WTC11 (cell line): ENCODE measurements at regions not wholly inside any gene's neighbourhood (a gene's known extent, or its start where the extent isn't known, plus 50 kb on each side); places are given as distances from the start of the nearest gene placed in this dataset.

ENCODE experiments used
- ATAC-seq: fragments of 200-7000 bp; cut with Tn5 transposase; 2 replicates; pipeline ENCODE4 v1.10.0; 2021; ENCODE audit warnings: mild to moderate bottlenecking, moderate library complexity
- CTCF ChIA-PET: fragments of 300-600 bp; sonication (Branson Sonifier 250); formaldehyde crosslinking; loops from one replicate; lab custom pipeline; 2021; ENCODE audit warnings: antibody characterized with exemption; lab: Charles Lee
- POLR2A ChIA-PET: fragments of 350-600 bp; sonication (Branson Sonifier 250); formaldehyde crosslinking; loops from one replicate; lab custom pipeline; 2021; ENCODE audit warnings: antibody characterized with exemption; lab: Charles Lee
- DNase-seq: peaks from one replicate; pipeline ENCODE4 v3.0.0; 2021; ENCODE audit warnings: low spot score
- H3K27ac Mint-ChIP-seq: 2 replicates; pipeline ENCODE4 v1.8.0; 2021; ENCODE audit warnings: mixed read lengths
- H3K27me3 Mint-ChIP-seq: 2 replicates; pipeline ENCODE4 v1.8.0; 2021; ENCODE audit warnings: low read depth, mild to moderate bottlenecking, moderate library complexity, mixed read lengths
- H3K36me3 Mint-ChIP-seq: 2 replicates; pipeline ENCODE4 v1.8.0; 2021; ENCODE audit warnings: mixed read lengths
- H3K4me1 Mint-ChIP-seq: 2 replicates; pipeline ENCODE4 v1.8.0; 2022; ENCODE audit warnings: mixed read lengths
- H3K4me3 Mint-ChIP-seq: 2 replicates; pipeline ENCODE4 v1.8.0; 2021; ENCODE audit warnings: mild to moderate bottlenecking, moderate library complexity, mixed read lengths
- H3K9me3 Mint-ChIP-seq: 2 replicates; pipeline ENCODE4 v1.8.0; 2021; ENCODE audit warnings: mixed read lengths
- EMX1 ChIP-seq: fragments of 250-450 bp; sonication (Bioruptor Pico); IDR thresholded peaks from 2 replicates; pipeline ENCODE4 v1.8.0; 2021; ENCODE audit warnings: mild to moderate bottlenecking
- FOXK1 ChIP-seq: sonication (generic); formaldehyde crosslinking; IDR thresholded peaks from 2 replicates; pipeline ENCODE4 v1.8.0; 2022; ENCODE audit warnings: mild to moderate bottlenecking, moderate library complexity, missing genetic modification reagents
- GABPB1 ChIP-seq: sonication (generic); formaldehyde crosslinking; IDR thresholded peaks from 2 replicates; pipeline ENCODE4 v1.8.1; 2023; ENCODE audit warnings: mild to moderate bottlenecking, missing genetic modification reagents
- SOX15 ChIP-seq: fragments of 250-450 bp; sonication (Bioruptor Pico); IDR thresholded peaks from 2 replicates; pipeline ENCODE4 v1.9.0; 2021; ENCODE audit warnings: mild to moderate bottlenecking
- TEAD1 ChIP-seq: sonication (generic); formaldehyde crosslinking; IDR thresholded peaks from 2 replicates; pipeline ENCODE4 v1.8.0; 2022; ENCODE audit warnings: mild to moderate bottlenecking, missing genetic modification reagents
- TEAD4 ChIP-seq: sonication (generic); formaldehyde crosslinking; IDR thresholded peaks from 2 replicates; pipeline ENCODE4 v1.8.0; 2022; ENCODE audit warnings: mild to moderate bottlenecking, missing genetic modification reagents
- ZNF263 ChIP-seq: sonication (generic); formaldehyde crosslinking; IDR thresholded peaks from 2 replicates; pipeline ENCODE4 v1.8.1; 2022; ENCODE audit warnings: low read depth, mild to moderate bottlenecking, moderate library complexity, missing genetic modification reagents
- ZNF281 ChIP-seq: sonication (generic); formaldehyde crosslinking; IDR thresholded peaks from 2 replicates; pipeline ENCODE4 v1.8.0; 2023; ENCODE audit warnings: mild to moderate bottlenecking, missing genetic modification reagents
- ZNF317 ChIP-seq: sonication (generic); formaldehyde crosslinking; IDR thresholded peaks from 2 replicates; pipeline ENCODE4 v1.8.1; 2023; ENCODE audit warnings: low read depth, mild to moderate bottlenecking, moderate library complexity, missing genetic modification reagents, borderline replicate concordance
- ZNF416 ChIP-seq: fragments of 250-450 bp; sonication (Bioruptor Pico); IDR thresholded peaks from 2 replicates; pipeline ENCODE4 v1.9.0; 2021; ENCODE audit warnings: mild to moderate bottlenecking, inconsistent platforms
- ZNF671 ChIP-seq: fragments of 250-450 bp; sonication (Bioruptor Pico); IDR thresholded peaks from 2 replicates; pipeline ENCODE4 v1.8.0; 2021; ENCODE audit warnings: mild to moderate bottlenecking
- TF ChIP-seq, protein P1 (sequence below): sonication (generic); formaldehyde crosslinking; IDR thresholded peaks from 2 replicates; pipeline ENCODE4 v1.8.0; 2023; ENCODE audit warnings: missing genetic modification reagents
- TF ChIP-seq, protein P2 (sequence below): fragments of 250-450 bp; sonication (Bioruptor Pico); IDR thresholded peaks from 2 replicates; pipeline ENCODE4 v1.9.0; 2021; ENCODE audit warnings: mild to moderate bottlenecking, borderline replicate concordance

GRCh38 chr2:154638783-154639182, 59.7 kb upstream of the KCNJ3 start (continued):
- TF ChIP-seq, protein P1, sequence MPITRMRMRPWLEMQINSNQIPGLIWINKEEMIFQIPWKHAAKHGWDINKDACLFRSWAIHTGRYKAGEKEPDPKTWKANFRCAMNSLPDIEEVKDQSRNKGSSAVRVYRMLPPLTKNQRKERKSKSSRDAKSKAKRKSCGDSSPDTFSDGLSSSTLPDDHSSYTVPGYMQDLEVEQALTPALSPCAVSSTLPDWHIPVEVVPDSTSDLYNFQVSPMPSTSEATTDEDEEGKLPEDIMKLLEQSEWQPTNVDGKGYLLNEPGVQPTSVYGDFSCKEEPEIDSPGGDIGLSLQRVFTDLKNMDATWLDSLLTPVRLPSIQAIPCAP (CRISPR knock-in tag) = no peak
- TF ChIP-seq, all 79 proteins: peak for 0

- H3K9me3 Mint-ChIP-seq = no peaks in the 10 kb centered on the region
- no peak for TF ChIP-seq TEAD1 (CRISPR knock-in tag)
- no peak for TF ChIP-seq ZNF416
- TF ChIP-seq SOX15 (CRISPR knock-in tag) = no peak
- no peak for TF ChIP-seq TEAD4 (CRISPR knock-in tag)
- no peak for TF ChIP-seq ZNF263 (CRISPR knock-in tag)
- TF ChIP-seq ZNF317 (CRISPR knock-in tag) = no peak
- no peak for TF ChIP-seq ZNF671
- TF ChIP-seq FOXK1 (CRISPR knock-in tag) = no peak
- no peak for TF ChIP-seq GABPB1
- TF ChIP-seq, protein P2, sequence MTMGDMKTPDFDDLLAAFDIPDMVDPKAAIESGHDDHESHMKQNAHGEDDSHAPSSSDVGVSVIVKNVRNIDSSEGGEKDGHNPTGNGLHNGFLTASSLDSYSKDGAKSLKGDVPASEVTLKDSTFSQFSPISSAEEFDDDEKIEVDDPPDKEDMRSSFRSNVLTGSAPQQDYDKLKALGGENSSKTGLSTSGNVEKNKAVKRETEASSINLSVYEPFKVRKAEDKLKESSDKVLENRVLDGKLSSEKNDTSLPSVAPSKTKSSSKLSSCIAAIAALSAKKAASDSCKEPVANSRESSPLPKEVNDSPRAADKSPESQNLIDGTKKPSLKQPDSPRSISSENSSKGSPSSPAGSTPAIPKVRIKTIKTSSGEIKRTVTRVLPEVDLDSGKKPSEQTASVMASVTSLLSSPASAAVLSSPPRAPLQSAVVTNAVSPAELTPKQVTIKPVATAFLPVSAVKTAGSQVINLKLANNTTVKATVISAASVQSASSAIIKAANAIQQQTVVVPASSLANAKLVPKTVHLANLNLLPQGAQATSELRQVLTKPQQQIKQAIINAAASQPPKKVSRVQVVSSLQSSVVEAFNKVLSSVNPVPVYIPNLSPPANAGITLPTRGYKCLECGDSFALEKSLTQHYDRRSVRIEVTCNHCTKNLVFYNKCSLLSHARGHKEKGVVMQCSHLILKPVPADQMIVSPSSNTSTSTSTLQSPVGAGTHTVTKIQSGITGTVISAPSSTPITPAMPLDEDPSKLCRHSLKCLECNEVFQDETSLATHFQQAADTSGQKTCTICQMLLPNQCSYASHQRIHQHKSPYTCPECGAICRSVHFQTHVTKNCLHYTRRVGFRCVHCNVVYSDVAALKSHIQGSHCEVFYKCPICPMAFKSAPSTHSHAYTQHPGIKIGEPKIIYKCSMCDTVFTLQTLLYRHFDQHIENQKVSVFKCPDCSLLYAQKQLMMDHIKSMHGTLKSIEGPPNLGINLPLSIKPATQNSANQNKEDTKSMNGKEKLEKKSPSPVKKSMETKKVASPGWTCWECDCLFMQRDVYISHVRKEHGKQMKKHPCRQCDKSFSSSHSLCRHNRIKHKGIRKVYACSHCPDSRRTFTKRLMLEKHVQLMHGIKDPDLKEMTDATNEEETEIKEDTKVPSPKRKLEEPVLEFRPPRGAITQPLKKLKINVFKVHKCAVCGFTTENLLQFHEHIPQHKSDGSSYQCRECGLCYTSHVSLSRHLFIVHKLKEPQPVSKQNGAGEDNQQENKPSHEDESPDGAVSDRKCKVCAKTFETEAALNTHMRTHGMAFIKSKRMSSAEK (CRISPR knock-in tag) = no peak
- TF ChIP-seq ZNF281 (CRISPR knock-in tag) = no peak
- TF ChIP-seq EMX1 (CRISPR knock-in tag) = no peak
- no peak overlapping the region for H3K27ac Mint-ChIP-seq
- DNase-seq = no peak
- H3K4me1 Mint-ChIP-seq = peaks cover 11% of the 10 kb centered on the region
- ChIA-PET CTCF (no interaction called here), POLR2A (no interaction called here)
- H3K27me3 Mint-ChIP-seq = no peaks in the 10 kb centered on the region
- H3K36me3 Mint-ChIP-seq = no peaks in the 10 kb centered on the region
- no peak for ATAC-seq
- H3K4me3 Mint-ChIP-seq = no peak overlapping the region
These were observed 58.5 kb upstream of the KCNJ3 start for GRCh38 chr2:154640000-154640399.
